HG03139 (cell line): ENCODE measurements at regions not wholly inside any gene's neighbourhood (a gene's known extent, or its start where the extent isn't known, plus 50 kb on each side); places are given as distances from the start of the nearest gene placed in this dataset.

Experiments used
- ATAC-seq: cut with Tn5 transposase; IDR thresholded peaks from one replicate; pipeline ENCODE4 v1.9.1; 2021; ENCODE audit not compliant: unreplicated experiment

GRCh38 chr20:60808003-60808672 lies 443.9 kb upstream of the CDH4 start:
- no peak for ATAC-seq

GRCh38 chr20:60808701-60809100 lies 443.4 kb upstream of the CDH4 start:
- no peak for ATAC-seq

DNA sequence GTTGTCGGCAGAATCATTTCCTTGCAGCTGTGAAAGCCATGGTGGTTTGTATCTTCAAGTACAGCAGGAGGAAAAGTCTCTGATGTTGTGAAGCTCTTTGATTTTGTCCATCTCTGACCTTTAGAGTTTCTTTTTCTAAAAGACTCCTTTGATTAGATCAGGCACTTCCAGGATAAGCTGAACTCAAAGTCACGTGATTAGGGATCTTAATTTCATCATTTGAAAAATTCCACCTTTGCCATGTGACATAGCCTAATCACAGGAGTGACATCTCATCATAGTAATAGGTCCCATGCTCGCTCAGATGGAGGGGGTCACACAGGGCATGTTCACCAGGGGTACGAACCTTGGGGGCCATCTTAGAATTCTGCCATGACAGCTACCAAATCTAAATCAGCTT lies 441.5 kb upstream of the CDH4 start:
- ATAC-seq: no peak

DNA sequence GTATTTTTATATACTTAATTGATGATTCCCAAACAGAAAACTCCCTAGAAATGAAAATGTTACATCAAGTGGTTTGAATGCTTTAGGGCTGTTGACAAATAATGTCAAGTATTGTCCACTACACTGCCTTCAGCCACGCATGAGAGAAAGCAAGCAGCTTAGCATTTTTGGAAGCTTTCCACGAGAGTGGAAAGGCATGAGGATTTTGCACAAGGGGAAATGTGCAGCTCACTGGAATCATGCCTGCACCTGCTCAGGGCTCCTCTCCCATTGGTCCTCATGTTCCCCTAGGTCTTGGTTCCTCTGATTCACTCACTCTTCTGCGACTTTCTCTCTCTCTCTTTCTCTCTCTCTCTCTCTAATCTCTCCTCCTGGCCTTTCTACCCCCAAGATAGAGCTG lies 439.5 kb upstream of the CDH4 start:
- ATAC-seq: no peak

- no peak for ATAC-seq
Measured at GRCh38 chr20:60813066-60813465, 439.0 kb upstream of the CDH4 start.

DNA sequence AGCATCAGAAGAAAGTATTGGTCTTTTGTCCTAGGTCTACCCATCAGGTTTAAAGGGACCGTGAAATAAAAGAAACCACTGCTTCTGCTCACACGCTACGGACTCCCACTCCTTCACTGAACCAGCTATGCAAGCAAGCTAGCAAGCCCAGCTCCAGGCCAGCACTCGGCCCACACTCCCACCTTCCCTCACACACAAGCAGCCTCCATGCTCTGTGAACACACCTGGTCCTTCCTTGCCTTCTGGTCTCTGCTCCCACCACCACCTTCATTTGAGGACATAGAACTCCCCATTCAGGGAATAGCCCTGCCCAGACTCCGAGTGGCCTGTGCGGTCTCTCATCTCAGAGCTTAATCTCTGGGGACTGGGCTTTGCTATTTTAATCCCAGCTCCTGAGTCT lies 436.4 kb upstream of the CDH4 start:
- no peak for ATAC-seq

DNA sequence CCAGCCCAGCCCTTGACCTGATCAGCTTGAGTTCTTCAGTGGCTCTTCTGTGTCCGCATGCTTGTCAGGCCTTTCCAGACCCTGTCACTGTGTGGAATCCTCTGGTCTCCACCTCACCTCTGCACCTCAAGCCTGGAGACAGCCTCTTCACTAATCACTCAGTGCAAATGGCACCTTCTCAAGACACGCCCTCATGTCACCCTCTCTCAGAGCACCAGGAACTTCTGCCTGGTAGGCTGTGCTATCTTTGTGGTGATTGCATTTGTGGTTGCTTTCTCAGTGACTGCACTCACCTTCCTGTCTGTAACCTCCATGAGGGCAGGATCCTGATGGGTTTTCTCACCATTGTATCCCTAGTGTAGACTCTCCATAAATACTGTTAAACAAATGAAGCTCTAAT lies 435.2 kb upstream of the CDH4 start:
- ATAC-seq: no peak

- no peak for ATAC-seq
Measured at GRCh38 chr20:60817891-60818290, 434.2 kb upstream of the CDH4 start.

DNA sequence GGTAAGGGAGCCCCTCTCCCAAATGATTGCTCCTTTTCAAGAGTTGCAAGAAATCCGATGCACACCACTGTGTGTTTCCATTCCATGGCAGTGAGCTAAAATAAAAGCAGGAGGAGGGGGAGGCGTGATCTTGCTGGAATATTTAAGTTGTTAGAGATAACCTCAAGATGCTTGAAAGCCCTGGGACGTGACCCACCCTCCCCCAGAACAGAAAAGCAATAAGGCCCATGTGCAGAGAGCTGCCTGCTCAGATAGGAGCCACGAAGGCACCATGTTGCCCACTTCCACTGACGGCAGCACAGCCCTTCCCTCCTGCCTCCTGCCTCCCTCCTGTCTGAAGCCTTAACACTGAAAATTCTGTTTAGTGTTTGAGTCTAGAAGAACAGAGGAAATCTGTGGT lies 432.6 kb upstream of the CDH4 start:
- ATAC-seq: no peak

GRCh38 chr20:60820149-60820548 lies 431.9 kb upstream of the CDH4 start:
- no peak for ATAC-seq

DNA sequence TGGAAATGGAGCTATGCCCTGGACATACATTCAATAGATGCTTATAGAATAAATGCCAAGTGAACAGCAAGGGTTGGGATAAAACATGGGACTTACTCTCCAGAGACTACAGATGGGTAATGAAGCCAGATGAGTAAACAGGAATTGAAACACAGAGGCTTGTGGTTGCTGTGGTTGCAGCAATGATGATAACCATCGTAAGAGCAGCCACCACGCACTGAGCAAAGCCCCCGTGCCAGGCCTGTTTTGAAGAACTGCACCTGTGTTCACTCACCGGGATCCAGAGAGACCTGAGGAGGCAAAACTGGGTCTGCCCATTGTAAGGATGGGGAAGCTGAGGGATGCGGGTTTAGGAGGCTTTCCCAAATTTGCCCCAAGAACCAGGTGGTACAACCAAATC lies 431.1 kb upstream of the CDH4 start:
- ATAC-seq: no peak

DNA sequence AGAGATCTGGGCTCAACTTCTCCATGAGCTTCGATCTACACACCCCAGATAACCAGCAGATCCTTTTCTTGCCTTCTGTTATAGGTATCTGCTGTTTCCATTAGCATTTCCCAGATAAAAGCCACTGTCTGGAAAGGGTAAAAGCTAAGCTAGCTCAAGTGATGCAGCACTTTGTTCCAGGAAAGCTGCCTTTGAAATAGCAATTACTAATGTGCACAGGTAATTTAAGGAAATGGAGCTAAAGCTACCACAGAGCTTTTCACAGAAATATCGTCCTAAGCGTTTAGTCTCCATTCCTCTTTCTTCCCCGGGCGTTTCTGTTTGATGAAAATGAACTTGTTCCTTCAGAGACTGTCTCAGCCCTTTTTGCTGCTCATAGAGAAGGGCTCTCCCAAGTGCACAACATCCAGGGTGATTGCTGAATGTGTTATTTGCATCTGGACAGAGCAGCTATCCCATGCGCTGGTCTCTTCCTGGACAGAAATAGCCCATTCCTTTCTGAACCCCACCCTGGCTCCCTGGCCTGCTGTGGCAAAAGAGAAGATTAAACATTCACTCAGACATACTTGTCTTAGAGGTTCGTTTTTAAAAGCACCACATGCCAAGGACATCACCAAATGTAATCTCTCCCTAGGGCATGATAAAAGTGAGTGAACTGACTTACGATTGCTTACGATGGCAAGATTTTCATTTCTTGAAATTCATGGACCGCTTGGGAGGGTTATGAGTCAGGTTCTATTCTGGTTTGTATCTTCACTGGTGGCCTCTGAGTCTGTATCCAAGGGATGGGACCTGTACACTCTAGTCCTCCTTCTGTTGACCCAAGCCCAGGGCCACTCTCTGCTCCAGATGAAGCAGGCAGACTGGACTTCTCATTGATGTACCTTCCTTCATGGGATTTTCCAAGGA lies 429.1 kb upstream of the CDH4 start:
- ATAC-seq: no peak

- no peak for ATAC-seq
Measured at GRCh38 chr20:60835876-60836275, 416.2 kb upstream of the CDH4 start.

- no peak for ATAC-seq
Measured at GRCh38 chr20:60837173-60837770, 414.8 kb upstream of the CDH4 start.

- ATAC-seq: no peak
Measured at GRCh38 chr20:60838297-60838696, 413.8 kb upstream of the CDH4 start.

DNA sequence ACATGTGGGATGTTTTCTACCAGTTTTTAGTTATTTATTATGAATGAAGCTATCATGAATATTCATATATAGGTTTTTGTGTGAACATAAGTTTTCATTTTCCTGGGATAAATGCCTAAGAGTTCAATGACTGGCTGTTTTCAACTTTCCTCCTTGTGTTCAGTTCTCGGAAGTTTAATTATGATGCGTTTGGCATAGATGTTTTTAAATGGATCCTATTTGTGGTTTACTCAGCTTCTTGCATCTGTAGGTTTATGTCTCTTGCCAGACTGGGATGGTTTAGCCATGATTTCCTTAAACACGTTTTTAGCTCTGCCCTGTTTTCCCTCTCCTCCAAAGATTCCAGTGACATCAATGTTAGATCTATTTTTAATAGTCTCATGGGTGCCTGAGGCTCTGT lies 411.1 kb upstream of the CDH4 start:
- ATAC-seq: no peak

- ATAC-seq: no peak
Measured at GRCh38 chr20:60845146-60845545, 406.9 kb upstream of the CDH4 start.

DNA sequence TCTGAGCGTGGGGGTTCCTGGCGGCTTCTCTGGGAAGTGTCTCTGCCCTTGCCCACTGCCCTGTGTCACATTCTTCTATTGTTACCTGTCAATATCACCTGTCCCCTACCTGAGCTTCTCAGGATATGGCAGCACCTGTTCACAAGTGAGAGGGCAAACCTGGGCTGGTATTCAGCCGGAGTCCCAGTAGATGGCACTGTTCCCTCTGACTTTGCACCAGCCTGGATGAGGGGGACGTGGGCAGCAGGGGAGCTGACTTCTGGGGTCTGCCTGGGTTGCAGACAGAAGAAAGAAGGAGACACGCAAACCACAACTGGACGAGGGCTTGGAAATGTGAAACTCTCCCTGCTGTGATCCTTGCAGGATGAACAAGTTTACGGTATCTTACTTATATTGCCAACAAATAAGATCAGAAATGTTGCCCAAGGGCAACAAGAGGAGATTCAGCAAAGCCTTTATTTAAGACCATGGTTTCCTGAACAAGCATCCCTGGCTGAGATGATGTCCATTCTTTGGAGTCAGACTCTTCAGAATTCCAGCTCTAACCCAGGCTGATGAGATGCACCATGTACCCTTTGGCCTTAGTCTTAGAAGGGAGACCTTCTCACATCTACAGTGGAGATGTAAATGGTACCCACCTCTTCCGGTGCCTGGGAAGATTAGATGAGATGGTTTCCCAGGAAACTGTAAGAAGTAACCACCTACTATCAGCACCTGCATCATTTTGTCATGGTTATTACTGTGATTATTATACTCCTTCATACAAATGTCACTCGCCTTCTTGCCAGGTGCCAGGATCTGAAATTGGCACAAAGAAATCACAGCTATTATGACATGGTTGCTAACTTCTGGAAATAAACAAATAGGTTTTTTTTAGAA lies 400.0 kb upstream of the CDH4 start:
- no peak for ATAC-seq

- ATAC-seq: no peak
Measured at GRCh38 chr20:60857708-60858107, 394.4 kb upstream of the CDH4 start.

DNA sequence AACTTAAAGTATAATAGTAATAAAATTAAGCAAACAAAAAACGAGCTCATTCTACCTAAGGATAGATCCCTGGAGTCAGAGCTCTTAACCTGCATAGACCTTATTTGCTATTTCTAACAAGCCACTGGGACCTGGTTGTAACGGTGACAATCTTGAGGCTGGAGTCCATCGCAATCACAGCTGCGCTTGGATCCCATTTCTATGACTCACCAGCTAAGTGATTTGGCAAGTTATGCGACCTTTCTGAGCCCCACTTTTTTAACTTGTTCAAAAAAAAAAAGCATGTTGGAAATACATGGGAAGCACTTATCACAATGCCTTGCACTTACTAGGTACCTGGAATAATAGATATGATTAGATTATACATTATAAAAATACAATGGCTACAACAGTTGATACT lies 389.5 kb upstream of the CDH4 start:
- no peak for ATAC-seq

DNA sequence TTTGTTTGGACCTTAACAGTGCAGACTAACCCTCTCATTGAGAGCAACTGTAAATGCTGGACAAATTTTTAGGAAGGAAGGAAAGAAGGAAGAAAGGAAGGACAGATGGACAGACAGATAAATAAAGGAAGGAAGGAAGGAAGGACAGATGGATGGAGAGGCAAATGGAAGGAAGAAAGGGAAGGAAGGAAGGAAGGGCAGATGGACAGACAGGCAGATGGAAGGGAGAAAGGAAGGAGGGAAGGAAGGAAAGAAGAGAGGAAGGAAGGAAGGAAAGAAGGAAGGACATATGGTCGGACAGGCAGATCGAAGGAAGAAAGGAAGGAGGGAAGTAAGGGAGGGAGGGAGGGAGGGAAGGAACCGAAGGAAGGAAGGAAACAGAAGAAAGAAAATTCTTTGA lies 388.5 kb upstream of the CDH4 start:
- no peak for ATAC-seq
